NB4 (cell line): ENCODE measurements at regions not wholly inside any gene's neighbourhood (a gene's known extent, or its start where the extent isn't known, plus 50 kb on each side); places are given as distances from the start of the nearest gene placed in this dataset.

Experiments
- POLR2A ChIP-seq: IDR thresholded peaks from 2 replicates; pipeline ENCODE4 v1.6.1; 2011; ENCODE audit warnings: mild to moderate bottlenecking; ENCODE audit not compliant: insufficient read length; ENCODE audit errors: extremely low read depth
- TF ChIP-seq, protein P1 (sequence below): IDR thresholded peaks from one replicate; pipeline ENCODE4 v1.5.1; 2012; ENCODE audit warnings: low read depth, low read length

GRCh38 chr1:68322096-68322495 lies 89.8 kb upstream of the WLS start:
- TF ChIP-seq, protein P1, sequence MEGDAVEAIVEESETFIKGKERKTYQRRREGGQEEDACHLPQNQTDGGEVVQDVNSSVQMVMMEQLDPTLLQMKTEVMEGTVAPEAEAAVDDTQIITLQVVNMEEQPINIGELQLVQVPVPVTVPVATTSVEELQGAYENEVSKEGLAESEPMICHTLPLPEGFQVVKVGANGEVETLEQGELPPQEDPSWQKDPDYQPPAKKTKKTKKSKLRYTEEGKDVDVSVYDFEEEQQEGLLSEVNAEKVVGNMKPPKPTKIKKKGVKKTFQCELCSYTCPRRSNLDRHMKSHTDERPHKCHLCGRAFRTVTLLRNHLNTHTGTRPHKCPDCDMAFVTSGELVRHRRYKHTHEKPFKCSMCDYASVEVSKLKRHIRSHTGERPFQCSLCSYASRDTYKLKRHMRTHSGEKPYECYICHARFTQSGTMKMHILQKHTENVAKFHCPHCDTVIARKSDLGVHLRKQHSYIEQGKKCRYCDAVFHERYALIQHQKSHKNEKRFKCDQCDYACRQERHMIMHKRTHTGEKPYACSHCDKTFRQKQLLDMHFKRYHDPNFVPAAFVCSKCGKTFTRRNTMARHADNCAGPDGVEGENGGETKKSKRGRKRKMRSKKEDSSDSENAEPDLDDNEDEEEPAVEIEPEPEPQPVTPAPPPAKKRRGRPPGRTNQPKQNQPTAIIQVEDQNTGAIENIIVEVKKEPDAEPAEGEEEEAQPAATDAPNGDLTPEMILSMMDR, result no peak
- no peak for TF ChIP-seq POLR2A
